ENCODE measurements at regions not wholly inside any gene's neighbourhood (a gene's known extent, or its start where the extent isn't known, plus 50 kb on each side); places are given as distances from the start of the nearest gene placed in this dataset.

DNA sequence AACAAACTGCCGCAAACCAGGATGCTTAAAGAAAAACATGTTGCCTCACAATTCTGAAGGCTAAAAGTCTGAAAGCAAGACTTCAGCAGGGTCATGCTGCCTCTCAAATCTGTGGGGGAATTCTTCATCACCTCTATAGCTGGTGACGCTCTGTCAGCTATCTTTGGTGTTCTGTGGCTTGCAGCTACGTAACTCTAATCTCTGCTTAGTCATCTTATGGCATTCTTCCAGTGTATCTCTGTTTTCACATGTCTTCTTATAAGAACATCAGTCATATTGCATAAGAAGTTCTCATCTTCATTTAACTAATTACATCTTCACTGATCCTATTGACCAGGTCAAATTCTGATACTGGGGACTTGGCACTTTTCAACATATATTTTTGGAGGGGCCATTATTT is 243.0 kb downstream of the CDH10 start:
- no peak for TF ChIP-seq CTCF (IDR thresholded peaks at IDR 0.05)
- TF ChIP-seq POLR2AphosphoS5 (IDR thresholded peaks at IDR 0.05; ENCODE audit: insufficient read depth in 1 of 2, low read depth in 1 of 2): no peak
